GM23338 (cell line): ENCODE measurements at regions not wholly inside any gene's neighbourhood (a gene's known extent, or its start where the extent isn't known, plus 50 kb on each side); places are given as distances from the start of the nearest gene placed in this dataset.

ENCODE experiments used
- ATAC-seq: fragments of 200-7000 bp; cut with Tn5 transposase; 3 replicates; pipeline ENCODE4 v1.9.1; 2020
- DNase-seq: peaks from one replicate; pipeline ENCODE4 v3.0.0-alpha.2; 2015; ENCODE audit warnings: low spot score
- H2AFZ ChIP-seq: fragments of 200-600 bp; sonication (generic); 2 replicates; pipeline ENCODE4 v1.8.0; 2016; ENCODE audit warnings: antibody characterized with exemption, mild to moderate bottlenecking, moderate library complexity
- H3F3A ChIP-seq: fragments of 200-600 bp; sonication (generic); replicated peaks from 2 replicates; pipeline ENCODE4 v1.8.0; 2017; ENCODE audit warnings: antibody characterized with exemption, mixed run types, low read depth
- H3K27ac ChIP-seq: fragments of 200-600 bp; sonication (generic); 2 replicates; pipeline ENCODE4 v1.6.1; 2016; ENCODE audit warnings: low read depth
- H3K27me3 ChIP-seq: fragments of 200-600 bp; sonication (generic); 2 replicates; pipeline ENCODE4 v1.8.0; 2016; ENCODE audit warnings: mild to moderate bottlenecking, mixed run types, moderate library complexity; ENCODE audit not compliant: insufficient read depth
- H3K36me3 ChIP-seq: fragments of 200-600 bp; sonication (generic); 2 replicates; pipeline ENCODE4 v1.8.0; 2016; ENCODE audit warnings: mild to moderate bottlenecking; ENCODE audit not compliant: insufficient read depth
- H3K4me1 ChIP-seq: fragments of 200-600 bp; sonication (generic); 2 replicates; pipeline ENCODE4 v1.8.0; 2016; ENCODE audit warnings: mild to moderate bottlenecking, moderate library complexity; ENCODE audit not compliant: insufficient read depth
- H3K4me2 ChIP-seq: fragments of 200-600 bp; sonication (generic); 2 replicates; pipeline ENCODE4 v1.7.1; 2017; ENCODE audit warnings: mixed run types
- H3K4me3 ChIP-seq: fragments of 200-600 bp; sonication (generic); 2 replicates; pipeline ENCODE4 v1.6.1; 2016; ENCODE audit warnings: mixed run types
- H3K79me2 ChIP-seq: fragments of 200-600 bp; sonication (generic); replicated peaks from 2 replicates; pipeline ENCODE4 v1.8.0; 2017; ENCODE audit warnings: mild to moderate bottlenecking; ENCODE audit not compliant: insufficient read depth
- H3K9me2 ChIP-seq: fragments of 200-600 bp; sonication (generic); 2 replicates; pipeline ENCODE4 v1.8.0; 2017; ENCODE audit not compliant: insufficient read depth
- H4K20me1 ChIP-seq: fragments of 200-600 bp; sonication (generic); replicated peaks from 2 replicates; pipeline ENCODE4 v1.8.0; 2017; ENCODE audit warnings: mild to moderate bottlenecking; ENCODE audit not compliant: insufficient read depth
- H3K27ac Mint-ChIP-seq: 2 replicates; pipeline ENCODE4 v1.8.0; 2020; ENCODE audit warnings: inconsistent platforms, mild to moderate bottlenecking, moderate library complexity, mixed read lengths
- H3K27me3 Mint-ChIP-seq: 3 replicates; pipeline ENCODE4 v1.8.0; 2022; ENCODE audit warnings: low read depth, mild to moderate bottlenecking, moderate library complexity, mixed read lengths, inconsistent platforms; ENCODE audit not compliant: insufficient read depth, poor library complexity
- H3K36me3 Mint-ChIP-seq: 3 replicates; pipeline ENCODE4 v1.8.0; 2021; ENCODE audit warnings: low read depth, mild to moderate bottlenecking, inconsistent platforms, moderate library complexity, mixed read lengths
- H3K4me1 Mint-ChIP-seq: 3 replicates; pipeline ENCODE4 v1.8.0; 2020; ENCODE audit warnings: mild to moderate bottlenecking, inconsistent platforms, mixed read lengths
- H3K4me3 Mint-ChIP-seq: 3 replicates; pipeline ENCODE4 v1.8.0; 2021; ENCODE audit warnings: moderate library complexity, mild to moderate bottlenecking, inconsistent platforms, mixed read lengths
- H3K9me3 Mint-ChIP-seq: 3 replicates; pipeline ENCODE4 v1.8.0; 2020; ENCODE audit warnings: moderate library complexity, mild to moderate bottlenecking, inconsistent platforms, mixed read lengths
- CREB1 ChIP-seq: fragments of 250-450 bp; sonication (Bioruptor Pico); IDR thresholded peaks from 2 replicates; pipeline ENCODE4 v1.5.0; 2020; ENCODE audit warnings: low read depth, mild to moderate bottlenecking, moderate library complexity
- CTCF ChIP-seq, 2 experiments: fragments of 200-600 bp in 1 of 2; sonication (generic) in 1 of 2; conservative IDR thresholded peaks; 2 replicates each; pipeline versions ENCODE4 v1.5.1 to v1.6.1; 2016 to 2017; ENCODE audit warnings: antibody characterized with exemption in 2 of 2, low read depth in 2 of 2, mild to moderate bottlenecking in 2 of 2, moderate library complexity in 1 of 2
- EZH2 ChIP-seq: fragments of 200-600 bp; sonication (generic); IDR thresholded peaks from one replicate; pipeline ENCODE4 v1.8.0; 2017; ENCODE audit warnings: antibody characterized with exemption, mild to moderate bottlenecking, low read depth; ENCODE audit not compliant: unreplicated experiment
- EZH2phosphoT487 ChIP-seq: fragments of 200-600 bp; sonication (generic); IDR thresholded peaks from one replicate; pipeline ENCODE4 v1.8.1; 2018; ENCODE audit warnings: antibody characterized with exemption; ENCODE audit not compliant: unreplicated experiment
- JUNB ChIP-seq: IDR thresholded peaks from one replicate; pipeline ENCODE4 v1.6.1; 2016; ENCODE audit warnings: antibody characterized with exemption; ENCODE audit not compliant: unreplicated experiment
- NANOG ChIP-seq: IDR thresholded peaks from 2 replicates; pipeline ENCODE4 v1.6.1; 2016; ENCODE audit warnings: antibody characterized with exemption, borderline replicate concordance
- POLR2AphosphoS5 ChIP-seq: IDR thresholded peaks from 2 replicates; pipeline ENCODE4 v1.6.1; 2016; ENCODE audit warnings: antibody characterized with exemption, low read depth
- STAT1 ChIP-seq: IDR thresholded peaks from one replicate; pipeline ENCODE4 v1.6.1; 2016; ENCODE audit warnings: antibody characterized with exemption; ENCODE audit not compliant: unreplicated experiment
- ZNF114 ChIP-seq: fragments of 250-450 bp; sonication (Bioruptor Pico); IDR thresholded peaks from 2 replicates; pipeline ENCODE4 v1.5.0; 2020; ENCODE audit warnings: mild to moderate bottlenecking, moderate library complexity
- ZNF331 ChIP-seq: fragments of 250-450 bp; sonication (Bioruptor Pico); IDR thresholded peaks from 2 replicates; pipeline ENCODE4 v1.5.0; 2020; ENCODE audit warnings: low read depth, mild to moderate bottlenecking, moderate library complexity
- ZNF462 ChIP-seq: fragments of 250-450 bp; sonication (Bioruptor Pico); IDR thresholded peaks from 2 replicates; pipeline ENCODE4 v1.5.0; 2020; ENCODE audit warnings: mild to moderate bottlenecking, moderate library complexity
- TF ChIP-seq, protein P1 (sequence below): IDR thresholded peaks from one replicate; pipeline ENCODE4 v1.6.1; 2018; ENCODE audit warnings: antibody characterized with exemption; ENCODE audit not compliant: unreplicated experiment
- TF ChIP-seq, protein P2 (sequence below): IDR thresholded peaks from 2 replicates; pipeline ENCODE4 v1.6.1; 2016; ENCODE audit warnings: antibody characterized with exemption

GRCh38 chr10:125599194-125599593 lies 83.8 kb downstream of the TEX36 start:
- no peak overlapping the region for H3K4me3 Mint-ChIP-seq
- peaks cover 1% of the 10 kb centered on the region for H3K27me3 Mint-ChIP-seq
- no peaks in the 10 kb centered on the region for H3K4me1 Mint-ChIP-seq
- H3K4me3 ChIP-seq = no peak overlapping the region
- TF ChIP-seq EZH2 = no peak
- TF ChIP-seq, protein P1, sequence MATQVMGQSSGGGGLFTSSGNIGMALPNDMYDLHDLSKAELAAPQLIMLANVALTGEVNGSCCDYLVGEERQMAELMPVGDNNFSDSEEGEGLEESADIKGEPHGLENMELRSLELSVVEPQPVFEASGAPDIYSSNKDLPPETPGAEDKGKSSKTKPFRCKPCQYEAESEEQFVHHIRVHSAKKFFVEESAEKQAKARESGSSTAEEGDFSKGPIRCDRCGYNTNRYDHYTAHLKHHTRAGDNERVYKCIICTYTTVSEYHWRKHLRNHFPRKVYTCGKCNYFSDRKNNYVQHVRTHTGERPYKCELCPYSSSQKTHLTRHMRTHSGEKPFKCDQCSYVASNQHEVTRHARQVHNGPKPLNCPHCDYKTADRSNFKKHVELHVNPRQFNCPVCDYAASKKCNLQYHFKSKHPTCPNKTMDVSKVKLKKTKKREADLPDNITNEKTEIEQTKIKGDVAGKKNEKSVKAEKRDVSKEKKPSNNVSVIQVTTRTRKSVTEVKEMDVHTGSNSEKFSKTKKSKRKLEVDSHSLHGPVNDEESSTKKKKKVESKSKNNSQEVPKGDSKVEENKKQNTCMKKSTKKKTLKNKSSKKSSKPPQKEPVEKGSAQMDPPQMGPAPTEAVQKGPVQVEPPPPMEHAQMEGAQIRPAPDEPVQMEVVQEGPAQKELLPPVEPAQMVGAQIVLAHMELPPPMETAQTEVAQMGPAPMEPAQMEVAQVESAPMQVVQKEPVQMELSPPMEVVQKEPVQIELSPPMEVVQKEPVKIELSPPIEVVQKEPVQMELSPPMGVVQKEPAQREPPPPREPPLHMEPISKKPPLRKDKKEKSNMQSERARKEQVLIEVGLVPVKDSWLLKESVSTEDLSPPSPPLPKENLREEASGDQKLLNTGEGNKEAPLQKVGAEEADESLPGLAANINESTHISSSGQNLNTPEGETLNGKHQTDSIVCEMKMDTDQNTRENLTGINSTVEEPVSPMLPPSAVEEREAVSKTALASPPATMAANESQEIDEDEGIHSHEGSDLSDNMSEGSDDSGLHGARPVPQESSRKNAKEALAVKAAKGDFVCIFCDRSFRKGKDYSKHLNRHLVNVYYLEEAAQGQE = no peak
- no peak for TF ChIP-seq NANOG
- TF ChIP-seq, protein P2, sequence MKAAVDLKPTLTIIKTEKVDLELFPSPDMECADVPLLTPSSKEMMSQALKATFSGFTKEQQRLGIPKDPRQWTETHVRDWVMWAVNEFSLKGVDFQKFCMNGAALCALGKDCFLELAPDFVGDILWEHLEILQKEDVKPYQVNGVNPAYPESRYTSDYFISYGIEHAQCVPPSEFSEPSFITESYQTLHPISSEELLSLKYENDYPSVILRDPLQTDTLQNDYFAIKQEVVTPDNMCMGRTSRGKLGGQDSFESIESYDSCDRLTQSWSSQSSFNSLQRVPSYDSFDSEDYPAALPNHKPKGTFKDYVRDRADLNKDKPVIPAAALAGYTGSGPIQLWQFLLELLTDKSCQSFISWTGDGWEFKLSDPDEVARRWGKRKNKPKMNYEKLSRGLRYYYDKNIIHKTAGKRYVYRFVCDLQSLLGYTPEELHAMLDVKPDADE = no peak
- no peak for TF ChIP-seq JUNB
- no peak for TF ChIP-seq POLR2AphosphoS5
- no peak for TF ChIP-seq CREB1 (CRISPR knock-in tag)
- no peak for TF ChIP-seq ZNF114 (CRISPR knock-in tag)
- no peak for TF ChIP-seq ZNF331
- TF ChIP-seq STAT1 = no peak
- no peak for TF ChIP-seq CTCF (conservative IDR thresholded peaks at IDR 0.05; ENCODE audit: low read depth in 2 of 2)
- TF ChIP-seq EZH2phosphoT487 = no peak
- no peak for TF ChIP-seq ZNF462
- ATAC-seq (no peak), DNase-seq (no peak)
- no peaks in the 10 kb centered on the region; the same call in 1 of the 2 replicates for H3K36me3 ChIP-seq
- H3F3A ChIP-seq = no peaks in the 10 kb centered on the region
- H3K27ac Mint-ChIP-seq = no peak overlapping the region
- no peaks in the 10 kb centered on the region; the same call in 2 of the 3 replicates for H3K36me3 Mint-ChIP-seq
- no peak overlapping the region for H2AFZ ChIP-seq
- 0 out of 2 replicates have a peak, but pooled peaks cover 10% of the 10 kb centered on the region for H3K9me2 ChIP-seq
- no peaks in the 10 kb centered on the region for H3K79me2 ChIP-seq
- H3K27me3 ChIP-seq = no peaks in the 10 kb centered on the region
- H3K4me1 ChIP-seq = no peaks in the 10 kb centered on the region
- H3K27ac ChIP-seq = no peak overlapping the region
- no peak overlapping the region for H3K4me2 ChIP-seq
- H3K9me3 Mint-ChIP-seq = peaks cover 21% of the 10 kb centered on the region
- H4K20me1 ChIP-seq = no peaks in the 10 kb centered on the region
